ENCODE measurements at regions not wholly inside any gene's neighbourhood (a gene's known extent, or its start where the extent isn't known, plus 50 kb on each side); places are given as distances from the start of the nearest gene placed in this dataset.
"Not testable (repeated sequence)": the region's sequence is repeated elsewhere in the genome, so short reads cannot be mapped to it uniquely, and the experiment has no call there.

DNA sequence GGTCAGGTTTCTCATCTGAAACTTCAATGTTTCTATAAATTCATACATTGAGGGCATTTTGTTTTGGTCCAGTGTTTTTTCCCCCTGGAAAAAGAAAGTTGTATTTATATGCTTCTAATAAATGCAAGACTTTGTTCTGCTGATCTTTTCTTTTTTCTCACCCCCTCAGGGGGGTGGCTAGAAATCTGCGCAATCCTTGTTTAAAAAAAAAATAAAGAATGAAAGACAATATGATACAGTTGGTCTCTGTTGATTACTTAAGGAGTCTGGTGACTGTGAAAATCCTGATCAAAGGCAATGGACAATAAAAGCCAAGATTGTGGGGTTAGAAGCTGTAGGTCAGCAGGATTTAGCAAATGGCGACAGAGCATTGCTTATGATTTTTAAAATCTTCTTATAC is 180.5 kb downstream of the KIT start:
- TF ChIP-seq, protein P1, sequence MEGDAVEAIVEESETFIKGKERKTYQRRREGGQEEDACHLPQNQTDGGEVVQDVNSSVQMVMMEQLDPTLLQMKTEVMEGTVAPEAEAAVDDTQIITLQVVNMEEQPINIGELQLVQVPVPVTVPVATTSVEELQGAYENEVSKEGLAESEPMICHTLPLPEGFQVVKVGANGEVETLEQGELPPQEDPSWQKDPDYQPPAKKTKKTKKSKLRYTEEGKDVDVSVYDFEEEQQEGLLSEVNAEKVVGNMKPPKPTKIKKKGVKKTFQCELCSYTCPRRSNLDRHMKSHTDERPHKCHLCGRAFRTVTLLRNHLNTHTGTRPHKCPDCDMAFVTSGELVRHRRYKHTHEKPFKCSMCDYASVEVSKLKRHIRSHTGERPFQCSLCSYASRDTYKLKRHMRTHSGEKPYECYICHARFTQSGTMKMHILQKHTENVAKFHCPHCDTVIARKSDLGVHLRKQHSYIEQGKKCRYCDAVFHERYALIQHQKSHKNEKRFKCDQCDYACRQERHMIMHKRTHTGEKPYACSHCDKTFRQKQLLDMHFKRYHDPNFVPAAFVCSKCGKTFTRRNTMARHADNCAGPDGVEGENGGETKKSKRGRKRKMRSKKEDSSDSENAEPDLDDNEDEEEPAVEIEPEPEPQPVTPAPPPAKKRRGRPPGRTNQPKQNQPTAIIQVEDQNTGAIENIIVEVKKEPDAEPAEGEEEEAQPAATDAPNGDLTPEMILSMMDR (conservative IDR thresholded peaks at IDR 0.05), result no peak
- no peak for TF ChIP-seq EZH2 (IDR thresholded peaks at IDR 0.05; ENCODE audit: low read depth)
- Histone ChIP-seq H4K20me1 (ENCODE audit: insufficient read depth) (no peaks in the 10 kb centered on the region), H3K9me2 (ENCODE audit: insufficient read depth) (no peaks in the 10 kb centered on the region), H3K27ac (no peak overlapping the region), H3K79me2 (ENCODE audit: low read depth) (no peaks in the 10 kb centered on the region), H3F3A (ENCODE audit: insufficient read depth, low read depth) (no peaks in the 10 kb centered on the region), H3K4me2 (no peak overlapping the region), H3K4me1 (replicated peaks; ENCODE audit: insufficient read depth) (no peaks in the 10 kb centered on the region), H3K36me3 (ENCODE audit: low read depth) (no peaks in the 10 kb centered on the region), H3K4me3 (no peak overlapping the region), H2AFZ (no peak overlapping the region), H3K9me3 (ENCODE audit: insufficient read depth, low read depth) (no peaks in the 10 kb centered on the region), H3K27me3 (ENCODE audit: insufficient read depth, low read depth) (no peaks in the 10 kb centered on the region)
- ChIA-PET POLR2A (ENCODE audit: unreplicated experiment) (no interaction called here), CTCF (no interaction called here)
- DNase-seq, result no peak
- intact Hi-C loops (cut with micrococcal nuclease; ENCODE audit: unreplicated experiment), result no loop called here
- no TSS peak for BruUV-seq (replicated peaks)

DNA sequence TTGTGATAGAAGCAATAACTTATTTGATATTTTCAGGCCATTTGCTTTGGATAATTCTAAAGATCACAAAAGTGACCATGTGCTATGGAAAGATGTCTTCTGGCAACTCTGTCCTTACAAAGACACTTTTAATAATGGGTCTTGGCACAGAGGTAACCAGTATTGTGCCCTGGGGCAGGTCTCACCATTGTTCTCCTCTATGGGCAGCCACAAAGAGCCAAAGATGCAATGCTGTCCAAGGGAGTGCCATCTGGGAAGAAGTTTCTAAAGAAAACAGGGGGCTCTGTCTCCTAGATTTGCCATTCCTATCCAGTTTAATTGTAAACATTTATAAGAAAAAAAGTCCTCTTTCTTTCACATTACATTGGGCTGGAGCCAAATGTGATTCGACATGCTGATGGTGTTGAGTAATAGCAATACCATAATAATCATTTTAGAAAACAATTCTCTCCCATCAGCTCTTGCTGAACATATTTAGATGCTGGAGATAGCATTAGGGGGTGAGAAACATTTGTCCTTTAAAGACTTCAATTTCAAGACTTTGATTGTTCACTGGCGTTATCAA is 179.9 kb downstream of the KIT start:
- Histone ChIP-seq H3K79me2 (ENCODE audit: low read depth) (no peaks in the 10 kb centered on the region), H3K9me2 (ENCODE audit: insufficient read depth) (no peaks in the 10 kb centered on the region), H2AFZ (no peak overlapping the region), H3K27ac (no peak overlapping the region), H3K9me3 (ENCODE audit: insufficient read depth, low read depth) (no peaks in the 10 kb centered on the region), H3K27me3 (ENCODE audit: insufficient read depth, low read depth) (no peaks in the 10 kb centered on the region), H4K20me1 (ENCODE audit: insufficient read depth) (no peaks in the 10 kb centered on the region), H3K4me2 (no peak overlapping the region), H3F3A (ENCODE audit: insufficient read depth, low read depth) (no peaks in the 10 kb centered on the region), H3K4me3 (no peak overlapping the region), H3K4me1 (replicated peaks; ENCODE audit: insufficient read depth) (no peaks in the 10 kb centered on the region), H3K36me3 (ENCODE audit: low read depth) (no peaks in the 10 kb centered on the region)
- POLR2A ChIA-PET (ENCODE audit: unreplicated experiment), result no interaction called here
- CTCF ChIA-PET, result no interaction called here
- BruUV-seq (replicated peaks), result no TSS peak
- DNase-seq, result no peak
- intact Hi-C loops (cut with micrococcal nuclease; ENCODE audit: unreplicated experiment), result no loop called here
- TF ChIP-seq, protein P1 (conservative IDR thresholded peaks at IDR 0.05), result no peak
- TF ChIP-seq EZH2 (IDR thresholded peaks at IDR 0.05; ENCODE audit: low read depth), result no peak

DNA sequence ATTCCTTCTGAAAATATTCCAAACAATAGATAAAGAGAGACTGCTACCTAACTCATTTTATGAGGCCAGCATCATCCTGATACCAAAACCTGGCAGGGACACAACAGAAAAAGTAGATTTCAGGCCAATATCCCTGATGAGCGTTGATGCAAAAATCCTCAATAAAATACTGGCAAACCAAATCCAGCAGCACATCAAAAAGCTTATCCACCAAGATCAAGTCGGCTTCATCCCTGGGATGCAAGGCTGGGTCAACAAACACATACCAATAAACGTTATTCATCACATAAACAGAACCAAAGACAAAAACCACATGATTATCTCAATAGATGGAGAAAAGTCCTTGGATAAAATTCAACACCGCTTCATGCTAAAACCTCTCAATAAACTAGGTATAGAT is 170.6 kb downstream of the KIT start:
- H4K20me1 ChIP-seq (ENCODE audit: insufficient read depth); H3K4me3 ChIP-seq; H3K79me2 ChIP-seq (ENCODE audit: low read depth); BruUV-seq (replicated peaks); POLR2A ChIA-PET (ENCODE audit: unreplicated experiment); H3K4me2 ChIP-seq; H3K27me3 ChIP-seq (ENCODE audit: insufficient read depth, low read depth); H3K27ac ChIP-seq; H3K9me2 ChIP-seq (ENCODE audit: insufficient read depth); H3F3A ChIP-seq (ENCODE audit: insufficient read depth, low read depth); intact Hi-C loops (cut with micrococcal nuclease; ENCODE audit: unreplicated experiment); H3K4me1 ChIP-seq (replicated peaks; ENCODE audit: insufficient read depth); H3K36me3 ChIP-seq (ENCODE audit: low read depth); CTCF ChIA-PET; H2AFZ ChIP-seq; H3K9me3 ChIP-seq (ENCODE audit: insufficient read depth, low read depth); DNase-seq: not testable (repeated sequence)

GRCh38 chr4:54823616-54824015 is 165.9 kb downstream of the KIT start:
- ChIA-PET CTCF (no interaction called here), POLR2A (ENCODE audit: unreplicated experiment) (no interaction called here)
- H4K20me1 ChIP-seq (ENCODE audit: insufficient read depth), result no peaks in the 10 kb centered on the region
- H3K4me1 ChIP-seq (replicated peaks; ENCODE audit: insufficient read depth), result no peaks in the 10 kb centered on the region
- no peaks in the 10 kb centered on the region for H3K36me3 ChIP-seq (ENCODE audit: low read depth)
- no peaks in the 10 kb centered on the region for H3K9me2 ChIP-seq (ENCODE audit: insufficient read depth)
- H3K27ac ChIP-seq, result no peak overlapping the region
- BruUV-seq (replicated peaks), result no TSS peak
- H2AFZ ChIP-seq, result no peak overlapping the region
- TF ChIP-seq, protein P1 (conservative IDR thresholded peaks at IDR 0.05), result no peak
- no peak for TF ChIP-seq EZH2 (IDR thresholded peaks at IDR 0.05; ENCODE audit: low read depth)
- no peak for DNase-seq
- H3K4me2 ChIP-seq, result no peak overlapping the region
- H3K79me2 ChIP-seq (ENCODE audit: low read depth), result no peaks in the 10 kb centered on the region
- no peak overlapping the region for H3K4me3 ChIP-seq
- intact Hi-C loops (cut with micrococcal nuclease; ENCODE audit: unreplicated experiment), result no loop called here
- H3K27me3 ChIP-seq (ENCODE audit: insufficient read depth, low read depth), result no peaks in the 10 kb centered on the region
- H3F3A ChIP-seq (ENCODE audit: insufficient read depth, low read depth), result no peaks in the 10 kb centered on the region
- no peaks in the 10 kb centered on the region for H3K9me3 ChIP-seq (ENCODE audit: insufficient read depth, low read depth)

Data from PC-9 (cell line).